CD14-positive monocyte (primary cell): ENCODE measurements at regions not wholly inside any gene's neighbourhood (a gene's known extent, or its start where the extent isn't known, plus 50 kb on each side); places are given as distances from the start of the nearest gene placed in this dataset.
A peak's percentile ranks its signal among the peaks of the same experiment; 100 is the strongest.
"Not testable (repeated sequence)": the region's sequence is repeated elsewhere in the genome, so short reads cannot be mapped to it uniquely, and the experiment has no call there.

Experiments
- DNase-seq, 3 donors: peaks; one replicate each; pipeline ENCODE4 v3.0.0-alpha.2; 2011 to 2022
- H2AFZ ChIP-seq: 2 replicates; pipeline ENCODE4 v1.6.0; 2012; ENCODE audit warnings: mild to moderate bottlenecking, low read depth, low read length, inconsistent platforms; ENCODE audit not compliant: insufficient read depth, poor library complexity, severe bottlenecking
- H3K27ac ChIP-seq, 2 donors: 1 replicate in 1 of 2; 2 replicates in 1 of 2; pipeline ENCODE4 v1.5.1; 2012 to 2013; ENCODE audit warnings: low read length in 2 of 2, control low read depth in 1 of 2, inconsistent platforms in 1 of 2, low read depth in 1 of 2, mild to moderate bottlenecking in 1 of 2
- H3K27me3 ChIP-seq, 2 donors: one replicate each; pipeline versions ENCODE4 v1.6.0 to v1.6.1; 2011 to 2013; ENCODE audit warnings: low read length in 2 of 2; ENCODE audit not compliant: control insufficient read depth in 2 of 2, insufficient read depth in 2 of 2
- H3K36me3 ChIP-seq, 2 donors: replicated peaks in 1 of 2; 1 replicate in 1 of 2; 2 replicates in 1 of 2; pipeline versions ENCODE4 v1.5.1 to v1.6.1; 2012 to 2013; ENCODE audit warnings: low read length in 2 of 2, control low read depth in 1 of 2, inconsistent platforms in 1 of 2, mild to moderate bottlenecking in 1 of 2; ENCODE audit not compliant: insufficient read depth in 2 of 2, control insufficient read depth in 1 of 2
- H3K4me1 ChIP-seq, 2 donors: 1 replicate in 1 of 2; 2 replicates in 1 of 2; pipeline versions ENCODE4 v1.5.1 to v1.6.1; 2012 to 2013; ENCODE audit warnings: low read length in 2 of 2, control low read depth in 1 of 2, inconsistent platforms in 1 of 2, mild to moderate bottlenecking in 1 of 2, moderate library complexity in 1 of 2; ENCODE audit not compliant: insufficient read depth in 2 of 2, control insufficient read depth in 1 of 2
- H3K4me2 ChIP-seq: replicated peaks from 2 replicates; pipeline ENCODE3; 2012; ENCODE audit warnings: low read length, moderate library complexity, mild to moderate bottlenecking; ENCODE audit not compliant: poor library complexity, severe bottlenecking; ENCODE audit errors: extremely low read depth
- H3K4me3 ChIP-seq, 3 experiments: fragments of 200-600 bp in 1 of 3; sonication (generic) in 1 of 3; replicated peaks in 1 of 3; 1 replicate in 2 of 3; 2 replicates in 1 of 3; pipeline ENCODE4 v1.5.1; 2011 to 2013; ENCODE audit warnings: low read length in 3 of 3, mild to moderate bottlenecking in 3 of 3, control low read depth in 2 of 3, low read depth in 2 of 3, inconsistent platforms in 1 of 3, moderate library complexity in 1 of 3
- H3K79me2 ChIP-seq: 2 replicates; pipeline ENCODE4 v1.6.0; 2012; ENCODE audit warnings: mild to moderate bottlenecking, control low read depth, inconsistent platforms, low read length, moderate library complexity; ENCODE audit not compliant: insufficient read depth
- H3K9ac ChIP-seq: 2 replicates; pipeline ENCODE4 v1.6.0; 2017; ENCODE audit warnings: low read length, mild to moderate bottlenecking; ENCODE audit not compliant: insufficient read depth, poor library complexity, severe bottlenecking
- H3K9me3 ChIP-seq, 2 donors: replicated peaks in 1 of 2; 1 replicate in 1 of 2; 2 replicates in 1 of 2; pipeline versions ENCODE4 v1.5.1 to v1.6.1; 2012 to 2013; ENCODE audit warnings: low read length in 2 of 2, control low read depth in 1 of 2; ENCODE audit not compliant: control insufficient read depth in 1 of 2, insufficient read depth in 1 of 2
- H4K20me1 ChIP-seq: 2 replicates; pipeline ENCODE4 v1.6.0; 2012; ENCODE audit warnings: mild to moderate bottlenecking, low read length, control low read depth, moderate library complexity; ENCODE audit not compliant: insufficient read depth
- H3K27ac Mint-ChIP-seq, 7 donors: one replicate each; pipeline ENCODE4 v1.8.0; 2020; ENCODE audit warnings: mild to moderate bottlenecking in 7 of 7, mixed read lengths in 7 of 7, moderate library complexity in 6 of 7, inconsistent platforms in 2 of 7
- H3K27me3 Mint-ChIP-seq, 3 donors: one replicate each; pipeline ENCODE4 v1.8.0; 2021 to 2022; ENCODE audit warnings: low read depth in 3 of 3, mild to moderate bottlenecking in 3 of 3, mixed read lengths in 3 of 3, moderate library complexity in 3 of 3, inconsistent platforms in 1 of 3
- H3K36me3 Mint-ChIP-seq, 2 donors: one replicate each; pipeline ENCODE4 v1.8.0; 2020; ENCODE audit warnings: mixed read lengths in 2 of 2, inconsistent platforms in 1 of 2, mild to moderate bottlenecking in 1 of 2
- H3K4me1 Mint-ChIP-seq: one replicate; pipeline ENCODE4 v1.8.0; 2020; ENCODE audit warnings: mild to moderate bottlenecking, mixed read lengths
- H3K4me3 Mint-ChIP-seq, 2 donors: one replicate each; pipeline ENCODE4 v1.8.0; 2020; ENCODE audit warnings: mild to moderate bottlenecking in 2 of 2, mixed read lengths in 2 of 2, moderate library complexity in 1 of 2
- H3K9me3 Mint-ChIP-seq, 7 donors: one replicate each; pipeline ENCODE4 v1.8.0; 2020 to 2022; ENCODE audit warnings: mixed read lengths in 7 of 7, mild to moderate bottlenecking in 6 of 7, moderate library complexity in 6 of 7, inconsistent platforms in 2 of 7
- WGBS: methylation state at CpG from one replicate; pipeline ENCODE4 v1.1.5; 2013; ENCODE audit warnings: missing lambda C conversion rate; ENCODE audit not compliant: insufficient coverage; 5-methylcytosine and 5-hydroxymethylcytosine counted together
- intact Hi-C, 2 donors: fragments of 100-400 bp; cut with micrococcal nuclease; formaldehyde crosslinking; loops; one replicate each; pipeline versions ENCODE4 v1.15.0 to v1.15.1; 2023

DNA sequence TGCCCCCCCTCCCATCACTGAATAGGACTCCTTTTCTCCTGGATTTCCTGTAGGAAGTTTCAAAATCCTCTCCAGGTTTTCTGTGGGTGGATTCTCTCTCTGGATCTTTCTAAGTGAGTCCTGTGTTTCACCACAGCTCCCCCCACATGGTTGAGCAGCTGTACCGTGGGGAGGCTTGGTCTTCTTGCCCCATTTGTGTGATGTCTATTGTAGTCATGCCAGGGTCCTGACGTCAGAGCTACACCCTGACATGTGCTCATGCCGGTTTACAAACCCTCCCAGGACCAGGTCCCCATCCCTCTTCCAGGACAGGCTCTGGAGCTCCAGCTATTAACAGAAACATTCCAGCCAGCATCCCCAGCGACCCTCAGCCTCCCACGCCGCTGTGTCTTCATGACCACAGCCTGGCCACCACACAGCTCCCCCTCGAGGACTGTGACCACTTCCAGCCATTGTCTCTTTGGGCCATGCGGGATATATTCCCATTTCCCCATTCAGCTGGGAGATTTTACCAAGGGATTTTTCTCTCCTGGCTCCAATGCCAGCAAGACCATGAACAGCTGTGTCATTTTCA lies 331.6 kb downstream of the CACNA1B start:
- H3K27me3 Mint-ChIP-seq, H3K27me3 ChIP-seq, intact Hi-C loops, H3K36me3 Mint-ChIP-seq, H3K4me3 ChIP-seq, H3K79me2 ChIP-seq, H3K9ac ChIP-seq, H4K20me1 ChIP-seq, H3K9me3 Mint-ChIP-seq, H2AFZ ChIP-seq, H3K27ac ChIP-seq, H3K4me2 ChIP-seq, H3K9me3 ChIP-seq, H3K36me3 ChIP-seq: not testable (repeated sequence)
- peaks cover 38% of the 10 kb centered on the region for H3K4me1 Mint-ChIP-seq
- H3K27ac Mint-ChIP-seq = peak overlapping the region in 3 of 7 donors; percentile 45 to 84 (median 71)
- H3K4me1 ChIP-seq = peaks cover 27 to 35% of the 10 kb centered on the region in 2 donors
- H3K4me3 Mint-ChIP-seq = peak overlapping the region in 1 of 2 donors; percentile 11
- DNase-seq = peak in 2 of 3 donors; percentile 5 to 30
- WGBS = no CpG with 5 or more reads among the region's 8 CpGs

DNA sequence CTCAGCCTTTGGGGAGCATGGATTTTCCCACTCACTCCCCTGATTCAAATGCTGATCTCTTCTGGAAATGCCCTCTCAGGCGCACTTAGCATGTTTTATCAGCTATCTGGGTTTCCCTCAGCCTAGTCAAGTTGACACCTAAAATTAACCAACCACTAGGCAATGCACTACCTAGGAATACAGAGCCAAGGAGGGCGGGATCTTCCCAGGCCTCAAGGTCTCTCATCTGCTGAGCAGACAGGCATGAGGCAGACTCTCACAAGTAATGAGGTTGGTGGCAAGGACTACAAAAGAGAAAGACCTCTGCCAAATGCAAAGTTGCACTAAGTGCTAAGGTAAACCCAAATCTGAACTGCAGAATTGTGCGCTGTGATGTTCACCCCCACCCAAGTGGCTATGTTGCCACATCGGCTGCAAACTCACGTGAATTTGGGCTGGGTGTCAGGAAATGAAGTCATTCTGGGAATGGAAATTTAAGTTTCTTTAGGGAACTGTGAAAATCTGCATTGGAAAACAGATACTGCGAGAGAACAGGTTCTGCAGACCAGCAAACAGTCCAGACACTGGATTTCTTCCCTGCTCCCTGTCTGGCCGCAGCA lies 332.9 kb downstream of the CACNA1B start:
- peak overlapping the region; percentile 39 to 67 for H3K4me3 Mint-ChIP-seq
- H4K20me1 ChIP-seq, H2AFZ ChIP-seq, H3K79me2 ChIP-seq, H3K36me3 ChIP-seq, H3K27ac ChIP-seq, H3K4me2 ChIP-seq, H3K36me3 Mint-ChIP-seq, H3K9me3 ChIP-seq, H3K9me3 Mint-ChIP-seq, H3K27me3 Mint-ChIP-seq, intact Hi-C loops, H3K27me3 ChIP-seq, H3K9ac ChIP-seq: not testable (repeated sequence)
- WGBS = 0% methylated on average over 1 of the region's 7 CpGs
- peak overlapping the region in 6 of 7 donors; percentile 48 to 88 (median 68) for H3K27ac Mint-ChIP-seq
- peak in 1 of 3 donors; percentile 18 for DNase-seq
- H3K4me1 Mint-ChIP-seq = peaks cover 43% of the 10 kb centered on the region
- H3K4me3 ChIP-seq = peak overlapping the region in 1 of 3 experiments; percentile 23
- peaks cover 32 to 41% of the 10 kb centered on the region in 2 donors for H3K4me1 ChIP-seq

DNA sequence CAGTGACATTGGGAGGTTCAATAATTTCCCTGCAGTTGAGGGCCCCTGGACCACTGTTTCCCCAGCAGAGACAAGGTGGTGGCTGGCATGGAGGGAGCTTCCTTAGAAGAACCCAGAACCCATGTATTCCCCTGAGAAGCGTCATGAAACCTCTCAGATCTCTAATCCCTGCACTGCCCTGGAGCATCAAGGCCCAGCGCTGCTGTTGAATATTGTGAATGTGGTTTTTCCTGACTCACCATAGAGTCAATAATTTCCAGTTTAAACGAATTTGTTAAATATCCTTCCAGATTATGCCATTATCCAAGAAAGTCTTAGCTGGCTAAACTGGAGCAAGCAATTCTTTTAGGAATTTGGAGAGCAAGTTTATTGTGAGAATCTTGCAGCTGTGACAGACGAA lies 333.5 kb downstream of the CACNA1B start:
- H3K36me3 ChIP-seq, H2AFZ ChIP-seq, H3K27ac ChIP-seq, H3K9ac ChIP-seq, H4K20me1 ChIP-seq, H3K36me3 Mint-ChIP-seq, intact Hi-C loops, H3K79me2 ChIP-seq, H3K27me3 Mint-ChIP-seq, H3K4me3 ChIP-seq, H3K9me3 ChIP-seq, DNase-seq, H3K9me3 Mint-ChIP-seq, H3K27me3 ChIP-seq, H3K4me2 ChIP-seq: not testable (repeated sequence)
- Mint-ChIP-seq H3K27ac (peak overlapping the region in 5 of 7 donors; percentile 48 to 77 (median 67)), H3K4me3 (peak overlapping the region in 1 of 2 donors; percentile 39), H3K4me1 (peaks cover 46% of the 10 kb centered on the region)
- WGBS = 100% methylated on average over 1 of the region's 4 CpGs
- peaks cover 32 to 41% of the 10 kb centered on the region in 2 donors for H3K4me1 ChIP-seq

DNA sequence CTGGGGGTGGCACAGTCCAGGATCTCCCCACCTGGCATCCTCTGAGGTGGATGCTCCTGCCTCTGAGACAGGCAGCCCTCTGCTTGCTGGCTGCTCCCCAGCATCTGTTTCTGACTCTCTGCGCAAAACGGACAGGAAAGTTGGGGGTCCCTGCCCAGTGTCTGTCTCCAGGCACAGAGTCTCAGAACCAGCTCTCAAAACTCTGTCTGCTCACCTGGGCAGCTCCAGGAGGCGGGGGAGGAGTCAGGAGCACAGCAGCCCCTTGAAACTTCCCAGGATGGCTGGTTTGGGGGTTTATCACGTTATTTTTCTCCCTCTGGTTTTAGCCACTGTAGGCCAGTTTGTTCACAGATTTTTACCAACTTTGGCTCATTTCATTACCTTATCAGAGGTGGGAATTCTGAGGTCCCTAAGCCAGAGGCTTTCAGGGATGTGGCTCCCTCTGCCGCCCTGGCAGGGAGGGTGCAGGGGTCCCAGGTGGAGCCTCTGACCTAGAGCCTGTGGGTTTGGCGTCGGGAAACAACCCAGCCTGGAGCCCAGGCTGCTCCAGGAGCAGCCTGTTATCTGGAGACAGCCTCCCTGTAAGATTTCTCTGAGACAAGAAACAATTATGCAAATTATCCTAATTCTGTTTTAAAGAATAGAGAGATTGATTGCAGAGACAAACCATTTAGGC lies 334.1 kb downstream of the CACNA1B start:
- H3K27me3 Mint-ChIP-seq, intact Hi-C loops, H3K4me3 ChIP-seq, H3K4me2 ChIP-seq, H3K36me3 ChIP-seq, H3K9me3 Mint-ChIP-seq, H3K9ac ChIP-seq, H3K36me3 Mint-ChIP-seq, H3K79me2 ChIP-seq, H3K27me3 ChIP-seq, H3K4me3 Mint-ChIP-seq, H3K27ac ChIP-seq, H4K20me1 ChIP-seq, H3K9me3 ChIP-seq, H2AFZ ChIP-seq, DNase-seq: not testable (repeated sequence)
- Mint-ChIP-seq H3K4me1 (peaks cover 46% of the 10 kb centered on the region), H3K27ac (peak overlapping the region in 3 of 7 donors; percentile 7 to 50 (median 46))
- H3K4me1 ChIP-seq = peaks cover 34 to 43% of the 10 kb centered on the region in 2 donors
- 100% methylated on average over 2 of the region's 7 CpGs for WGBS
